Suppressor macrophage (primary cell): ENCODE measurements at regions not wholly inside any gene's neighbourhood (a gene's known extent, or its start where the extent isn't known, plus 50 kb on each side); places are given as distances from the start of the nearest gene placed in this dataset.
"Not testable (repeated sequence)": the region's sequence is repeated elsewhere in the genome, so short reads cannot be mapped to it uniquely, and the experiment has no call there.

ENCODE experiments used
- DNase-seq, 4 experiments: peaks; one replicate each; pipeline ENCODE4 v3.0.0-alpha.2; 2020 to 2022

DNA sequence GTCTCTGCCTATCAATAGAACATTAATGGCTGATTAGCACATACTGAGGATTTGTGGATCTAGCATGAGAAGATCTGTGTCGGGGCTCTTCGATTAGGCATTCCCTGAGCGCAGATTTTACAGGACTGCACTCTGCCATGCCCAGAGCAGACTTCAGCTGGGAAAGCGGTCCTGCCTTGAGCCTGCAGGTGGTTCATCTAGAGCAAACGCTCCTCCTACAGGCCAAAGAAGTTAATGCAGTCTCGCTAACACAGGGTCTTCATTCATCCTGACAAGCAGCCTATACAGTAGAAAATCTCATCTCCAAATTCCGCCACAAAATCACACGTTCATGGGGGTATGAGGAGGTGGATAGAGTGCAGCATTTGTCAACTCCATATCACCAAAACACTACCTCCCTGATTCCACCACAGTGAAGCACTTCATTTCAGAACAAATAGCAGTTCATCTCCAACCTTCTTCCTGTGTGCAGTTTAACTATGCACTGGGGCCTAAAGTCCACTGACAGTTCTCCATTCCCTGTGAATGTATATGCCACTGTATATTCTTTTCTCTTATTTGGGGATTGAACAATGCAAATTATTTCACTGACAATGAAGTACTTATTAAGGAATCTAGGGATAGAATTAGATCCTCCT is 405.8 kb downstream of the IGSF11 start:
- peak; percentile 18 to 38 (median 31) for DNase-seq

GRCh38 chr3:118629821-118630220 is 404.8 kb downstream of the IGSF11 start:
- DNase-seq: no peak

GRCh38 chr3:118635711-118636110 is 398.9 kb downstream of the IGSF11 start:
- no peak for DNase-seq

GRCh38 chr3:118636841-118637240 is 397.8 kb downstream of the IGSF11 start:
- DNase-seq: no peak

- DNase-seq: no peak
Measured at GRCh38 chr3:118637846-118638245, 396.8 kb downstream of the IGSF11 start.

DNA sequence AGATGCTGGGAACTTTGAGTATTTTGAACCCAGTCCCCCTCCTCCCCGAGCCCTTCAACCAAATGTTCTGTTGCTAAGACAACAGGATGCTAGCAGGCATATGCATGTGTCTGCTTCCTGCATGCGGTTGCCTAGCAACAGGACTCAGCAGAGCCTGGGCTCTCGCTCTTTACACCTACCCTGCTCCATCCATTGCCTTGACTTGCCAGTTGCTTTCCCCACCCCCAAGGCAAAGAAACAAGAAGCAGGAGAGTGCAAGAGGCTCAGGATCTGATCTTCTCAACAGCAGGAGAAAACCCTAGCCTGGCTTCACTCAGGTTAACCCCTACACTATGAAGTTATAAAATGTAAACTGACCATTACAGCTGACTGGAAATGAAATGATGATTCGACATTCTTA is 393.0 kb downstream of the IGSF11 start:
- DNase-seq: no peak

- DNase-seq: no peak
Measured at GRCh38 chr3:118671192-118671591, 363.5 kb downstream of the IGSF11 start.

DNA sequence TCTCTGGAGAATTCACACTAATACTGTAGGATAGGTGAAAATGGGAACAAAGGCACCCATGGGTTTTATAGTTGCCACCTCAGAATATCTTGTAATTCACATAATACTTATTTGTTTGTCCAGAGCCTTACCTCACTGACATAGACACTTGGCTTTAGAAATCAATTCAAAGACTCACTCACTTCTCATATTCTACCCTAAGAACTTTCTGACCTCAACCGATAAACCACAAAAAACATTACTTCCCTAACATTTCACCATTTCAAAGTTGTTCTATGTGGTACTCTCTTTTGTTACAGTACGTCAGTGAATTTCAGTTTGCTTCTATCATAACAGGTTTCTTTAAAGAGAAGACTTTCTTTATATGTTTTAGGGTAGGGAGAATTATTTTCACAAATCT is 359.3 kb downstream of the IGSF11 start:
- no peak for DNase-seq

DNA sequence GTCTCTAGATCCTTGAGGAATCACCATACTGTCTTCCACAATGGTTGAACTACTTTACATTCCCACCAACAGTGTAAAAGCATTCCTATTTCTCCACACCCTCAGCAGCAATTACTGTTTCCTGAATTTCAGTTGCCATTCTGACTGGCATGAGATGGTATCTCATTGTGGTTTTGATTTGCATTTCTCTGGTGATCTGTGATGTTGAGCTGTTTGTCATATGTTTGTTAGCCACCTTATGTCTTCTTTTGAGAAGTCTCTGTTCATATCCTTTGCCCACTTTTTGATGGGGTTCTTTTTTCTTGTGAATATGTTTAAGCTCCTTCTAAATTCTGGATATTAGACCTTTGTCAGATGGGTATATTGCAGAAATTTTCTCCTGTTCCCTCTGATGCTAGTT is 356.0 kb downstream of the IGSF11 start:
- not testable (repeated sequence) for DNase-seq

- DNase-seq: no peak
Measured at GRCh38 chr3:118682921-118683320, 351.7 kb downstream of the IGSF11 start.

- no peak for DNase-seq
Measured at GRCh38 chr3:118683636-118684035, 351.0 kb downstream of the IGSF11 start.

DNA sequence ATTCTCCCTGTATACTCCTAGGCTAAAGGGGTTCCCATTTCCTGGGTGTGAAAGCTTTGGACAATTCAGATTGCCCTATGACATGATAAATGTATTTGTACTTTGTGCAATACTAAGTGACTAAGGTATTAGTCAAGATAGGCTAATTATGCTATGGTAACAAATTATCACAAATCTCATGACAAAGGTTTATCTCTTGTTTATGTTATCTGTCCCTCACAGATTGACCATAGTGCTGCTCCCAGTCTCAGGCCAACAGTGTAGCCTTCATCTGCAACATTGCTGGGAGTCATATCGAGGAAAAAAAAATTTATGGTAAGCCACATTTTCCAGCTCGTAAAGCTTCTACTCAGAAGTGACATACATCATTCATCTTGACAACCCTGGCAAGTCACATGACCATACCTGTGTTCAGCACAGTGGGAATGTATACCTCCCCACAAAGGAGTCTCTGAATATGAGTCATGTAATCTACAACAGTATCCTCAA is 346.2 kb downstream of the IGSF11 start:
- no peak for DNase-seq

GRCh38 chr3:118692416-118692815 is 342.2 kb downstream of the IGSF11 start:
- no peak for DNase-seq

DNA sequence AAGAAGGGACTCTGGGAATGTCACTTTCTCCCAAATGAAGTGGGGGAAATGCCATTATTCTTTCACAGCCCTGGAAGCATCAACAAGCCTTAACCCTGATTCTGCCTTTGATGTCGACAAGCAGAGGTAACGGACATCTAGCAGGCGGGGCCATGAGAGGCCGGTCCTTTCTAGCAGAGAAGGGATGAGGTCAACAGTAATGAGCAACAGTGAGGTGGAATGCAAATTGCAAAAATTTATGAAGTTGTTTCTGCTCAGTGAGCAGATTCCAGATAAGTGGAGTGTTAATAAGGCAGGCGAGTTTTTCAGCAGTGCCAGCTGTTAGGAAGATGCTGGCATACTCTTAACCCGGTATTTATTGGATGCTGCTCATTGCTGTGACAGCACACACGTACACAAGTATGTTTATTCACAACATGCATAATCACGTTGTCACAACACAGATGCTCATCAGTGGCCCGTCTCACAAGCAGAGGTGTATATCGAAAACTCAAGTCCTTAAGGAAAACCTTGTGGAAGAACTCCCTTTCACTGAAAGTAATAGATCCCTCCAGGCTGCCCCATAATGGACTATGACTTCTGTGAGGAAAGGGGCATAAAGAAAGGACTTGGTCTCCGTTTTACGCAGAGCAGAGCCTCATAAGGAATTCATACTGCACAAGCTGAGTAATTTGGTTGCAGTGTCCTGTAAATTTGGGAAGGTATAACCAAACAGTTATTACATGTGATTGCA is 329.0 kb downstream of the IGSF11 start:
- DNase-seq: no peak

DNA sequence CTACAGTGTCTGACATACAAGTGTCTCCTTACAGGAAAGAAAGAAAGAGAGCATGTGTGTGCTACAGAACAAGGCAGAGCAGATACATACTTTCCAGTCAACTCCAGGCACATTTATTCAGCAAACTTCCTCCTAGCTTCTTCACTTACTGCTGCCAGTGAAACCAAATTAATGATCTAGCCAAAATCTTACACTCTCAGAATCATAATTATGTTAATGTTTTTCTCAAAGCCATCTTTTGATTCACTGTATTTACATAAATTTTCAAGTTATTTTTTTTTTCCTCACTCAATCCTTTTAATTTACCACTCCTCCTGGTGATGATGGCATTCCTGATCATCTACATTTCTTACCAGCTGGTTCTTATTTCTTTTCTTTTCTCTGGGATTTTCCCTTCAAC is 326.7 kb downstream of the IGSF11 start:
- no peak for DNase-seq

GRCh38 chr3:118710532-118710931 is 324.1 kb downstream of the IGSF11 start:
- DNase-seq: no peak

- no peak for DNase-seq
Measured at GRCh38 chr3:118713502-118714207, 321.0 kb downstream of the IGSF11 start.

DNA sequence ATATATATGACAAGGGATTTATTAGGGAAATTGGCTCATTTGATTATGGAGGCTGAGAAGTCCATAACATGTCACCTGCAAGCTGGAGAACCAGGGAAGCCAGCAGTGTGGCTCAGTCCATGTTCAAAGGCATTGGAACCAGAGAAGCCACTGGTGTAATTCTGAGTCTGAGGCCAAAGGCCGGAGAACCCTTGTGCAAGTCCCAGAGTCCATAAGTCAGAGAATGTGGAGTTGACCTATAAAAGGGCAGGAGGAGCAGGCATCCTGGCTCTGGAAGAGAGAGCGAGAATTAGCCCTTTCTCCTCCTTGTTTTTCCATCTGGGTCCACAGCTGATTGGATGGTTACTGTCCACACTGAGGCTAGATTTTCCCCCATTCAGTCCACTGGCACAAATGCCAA is 319.8 kb downstream of the IGSF11 start:
- DNase-seq: no peak

DNA sequence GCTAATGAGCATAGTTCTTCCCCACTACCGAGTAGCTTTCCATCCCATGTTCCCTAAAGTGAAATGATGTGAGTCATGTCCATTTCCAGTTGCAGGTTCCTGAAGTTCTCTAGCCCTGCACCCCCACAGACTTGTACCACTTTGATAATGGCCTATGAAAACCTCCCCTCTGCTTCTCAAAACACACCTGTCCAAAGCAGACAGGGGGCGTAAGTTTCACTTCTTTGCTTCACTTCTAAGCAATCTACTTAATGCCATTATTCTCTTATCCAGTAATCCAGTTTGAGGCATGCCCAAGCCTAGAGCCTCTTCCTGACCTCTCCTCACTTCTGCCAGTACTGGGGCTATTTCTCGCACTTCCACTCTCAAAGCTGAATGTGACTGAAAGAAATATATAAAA is 305.1 kb downstream of the IGSF11 start:
- no peak for DNase-seq

GRCh38 chr3:118734664-118735063 is 300.0 kb downstream of the IGSF11 start:
- DNase-seq: no peak

- no peak for DNase-seq
Measured at GRCh38 chr3:118736107-118736506, 298.5 kb downstream of the IGSF11 start.

- DNase-seq: no peak
Measured at GRCh38 chr3:118740722-118741290, 293.8 kb downstream of the IGSF11 start.

GRCh38 chr3:118742760-118743159 is 291.9 kb downstream of the IGSF11 start:
- DNase-seq: no peak
